WTC11 (cell line): ENCODE measurements at regions not wholly inside any gene's neighbourhood (a gene's known extent, or its start where the extent isn't known, plus 50 kb on each side); places are given as distances from the start of the nearest gene placed in this dataset.

Experiments used
- ATAC-seq: fragments of 200-7000 bp; cut with Tn5 transposase; 2 replicates; pipeline ENCODE4 v1.10.0; 2021; ENCODE audit warnings: mild to moderate bottlenecking, moderate library complexity
- CTCF ChIA-PET: fragments of 300-600 bp; sonication (Branson Sonifier 250); formaldehyde crosslinking; loops from one replicate; lab custom pipeline; 2021; ENCODE audit warnings: antibody characterized with exemption; lab: Charles Lee
- POLR2A ChIA-PET: fragments of 350-600 bp; sonication (Branson Sonifier 250); formaldehyde crosslinking; loops from one replicate; lab custom pipeline; 2021; ENCODE audit warnings: antibody characterized with exemption; lab: Charles Lee
- DNase-seq: peaks from one replicate; pipeline ENCODE4 v3.0.0; 2021; ENCODE audit warnings: low spot score
- H3K27ac Mint-ChIP-seq: 2 replicates; pipeline ENCODE4 v1.8.0; 2021; ENCODE audit warnings: mixed read lengths
- H3K27me3 Mint-ChIP-seq: 2 replicates; pipeline ENCODE4 v1.8.0; 2021; ENCODE audit warnings: low read depth, mild to moderate bottlenecking, moderate library complexity, mixed read lengths
- H3K36me3 Mint-ChIP-seq: 2 replicates; pipeline ENCODE4 v1.8.0; 2021; ENCODE audit warnings: mixed read lengths
- H3K4me1 Mint-ChIP-seq: 2 replicates; pipeline ENCODE4 v1.8.0; 2022; ENCODE audit warnings: mixed read lengths
- H3K4me3 Mint-ChIP-seq: 2 replicates; pipeline ENCODE4 v1.8.0; 2021; ENCODE audit warnings: mild to moderate bottlenecking, moderate library complexity, mixed read lengths
- H3K9me3 Mint-ChIP-seq: 2 replicates; pipeline ENCODE4 v1.8.0; 2021; ENCODE audit warnings: mixed read lengths
- CREB1 ChIP-seq: sonication (generic); formaldehyde crosslinking; IDR thresholded peaks from 2 replicates; pipeline ENCODE4 v1.8.0; 2023; ENCODE audit warnings: mild to moderate bottlenecking, missing genetic modification reagents
- CREM ChIP-seq: sonication (generic); formaldehyde crosslinking; IDR thresholded peaks from 2 replicates; pipeline ENCODE4 v1.8.1; 2022; ENCODE audit warnings: mild to moderate bottlenecking, missing genetic modification reagents, moderate library complexity
- ETV6 ChIP-seq: sonication (generic); formaldehyde crosslinking; IDR thresholded peaks from 2 replicates; pipeline ENCODE4 v1.8.1; 2022; ENCODE audit warnings: mild to moderate bottlenecking, missing genetic modification reagents
- HMGA2 ChIP-seq: fragments of 250-450 bp; sonication (Bioruptor Pico); IDR thresholded peaks from 2 replicates; pipeline ENCODE4 v1.4.0; 2021; ENCODE audit warnings: mild to moderate bottlenecking, moderate library complexity
- KAT7 ChIP-seq: sonication (generic); formaldehyde crosslinking; IDR thresholded peaks from 2 replicates; pipeline ENCODE4 v1.8.1; 2023; ENCODE audit warnings: missing genetic modification reagents, mild to moderate bottlenecking, borderline replicate concordance
- NFATC4 ChIP-seq: fragments of 250-450 bp; sonication (Bioruptor Pico); IDR thresholded peaks from 2 replicates; pipeline ENCODE4 v1.9.0; 2021; ENCODE audit warnings: mild to moderate bottlenecking
- RORB ChIP-seq: fragments of 250-450 bp; sonication (Bioruptor Pico); IDR thresholded peaks from 2 replicates; pipeline ENCODE4 v1.9.0; 2021; ENCODE audit warnings: mild to moderate bottlenecking
- SMAD4 ChIP-seq: sonication (generic); formaldehyde crosslinking; IDR thresholded peaks from 2 replicates; pipeline ENCODE4 v1.8.0; 2022; ENCODE audit warnings: mild to moderate bottlenecking, missing genetic modification reagents
- TEAD1 ChIP-seq: sonication (generic); formaldehyde crosslinking; IDR thresholded peaks from 2 replicates; pipeline ENCODE4 v1.8.0; 2022; ENCODE audit warnings: mild to moderate bottlenecking, missing genetic modification reagents
- TEAD4 ChIP-seq: sonication (generic); formaldehyde crosslinking; IDR thresholded peaks from 2 replicates; pipeline ENCODE4 v1.8.0; 2022; ENCODE audit warnings: mild to moderate bottlenecking, missing genetic modification reagents
- ZNF121 ChIP-seq: sonication (generic); formaldehyde crosslinking; IDR thresholded peaks from 2 replicates; pipeline ENCODE4 v1.8.0; 2023; ENCODE audit warnings: missing genetic modification reagents
- ZNF423 ChIP-seq: fragments of 250-450 bp; sonication (Bioruptor Pico); IDR thresholded peaks from 2 replicates; pipeline ENCODE4 v2.1.2; 2022; ENCODE audit warnings: mild to moderate bottlenecking, moderate library complexity
- TF ChIP-seq, protein P1 (sequence below): fragments of 250-450 bp; sonication (Bioruptor Pico); IDR thresholded peaks from 2 replicates; pipeline ENCODE4 v1.9.0; 2021; ENCODE audit warnings: moderate library complexity, mild to moderate bottlenecking, inconsistent platforms, borderline replicate concordance
- TF ChIP-seq, protein P2 (sequence below): sonication (generic); formaldehyde crosslinking; IDR thresholded peaks from 2 replicates; pipeline ENCODE4 v1.8.1; 2022; ENCODE audit warnings: low read depth, missing genetic modification reagents, borderline replicate concordance
- TF ChIP-seq, protein P3 (sequence below): sonication (generic); formaldehyde crosslinking; conservative IDR thresholded peaks from 2 replicates; pipeline ENCODE4 v1.8.1; 2022; ENCODE audit warnings: mild to moderate bottlenecking, missing genetic modification reagents
- TF ChIP-seq, protein P4 (sequence below): fragments of 250-450 bp; sonication (Bioruptor Pico); IDR thresholded peaks from 2 replicates; pipeline ENCODE4 v1.9.0; 2021; ENCODE audit warnings: mild to moderate bottlenecking
- TF ChIP-seq, protein P5 (sequence below): sonication (generic); formaldehyde crosslinking; IDR thresholded peaks from 2 replicates; pipeline ENCODE4 v1.8.0; 2023; ENCODE audit warnings: mild to moderate bottlenecking, missing genetic modification reagents
- TF ChIP-seq, protein P6 (sequence below): fragments of 250-450 bp; sonication (Bioruptor Pico); IDR thresholded peaks from 2 replicates; pipeline ENCODE4 v1.9.0; 2021; ENCODE audit warnings: mild to moderate bottlenecking, borderline replicate concordance
- TF ChIP-seq, protein P7 (sequence below): fragments of 200-600 bp; IDR thresholded peaks from 2 replicates; pipeline ENCODE4 v1.8.0; 2022; ENCODE audit warnings: antibody characterized with exemption

DNA sequence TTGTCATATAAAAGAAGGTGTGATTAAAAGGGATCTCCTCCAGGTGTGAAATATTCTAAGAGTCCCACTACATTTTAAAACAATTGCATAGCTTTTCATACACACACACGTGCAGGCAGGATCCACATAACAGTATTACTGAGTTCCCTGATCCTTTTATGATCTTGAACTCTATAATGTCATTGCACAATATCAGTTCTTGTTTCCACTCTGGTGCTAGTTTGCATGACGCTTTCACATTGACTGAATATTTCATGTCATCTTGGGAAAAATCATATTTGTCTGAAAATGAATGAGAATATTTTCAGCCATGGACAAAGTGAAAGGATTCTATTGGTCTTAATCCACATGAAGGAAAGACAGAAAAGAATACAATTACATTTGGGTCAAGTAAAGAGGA, 703.8 kb downstream of the CDH8 start:
- ATAC-seq, result no peak
- H3K9me3 Mint-ChIP-seq, result no peaks in the 10 kb centered on the region

More for the DNA sequence above, 703.8 kb downstream of the CDH8 start:
- ChIA-PET POLR2A (no interaction called here), CTCF (no interaction called here)
- H3K4me1 Mint-ChIP-seq, result peaks cover 5% of the 10 kb centered on the region
- H3K27me3 Mint-ChIP-seq, result no peaks in the 10 kb centered on the region
- no peak for TF ChIP-seq ETV6
- TF ChIP-seq CREM, result no peak
- TF ChIP-seq NFATC4 (CRISPR knock-in tag), result no peak
- TF ChIP-seq CREB1 (CRISPR knock-in tag), result no peak
- TF ChIP-seq KAT7 (CRISPR knock-in tag), result no peak
- TF ChIP-seq, protein P1, sequence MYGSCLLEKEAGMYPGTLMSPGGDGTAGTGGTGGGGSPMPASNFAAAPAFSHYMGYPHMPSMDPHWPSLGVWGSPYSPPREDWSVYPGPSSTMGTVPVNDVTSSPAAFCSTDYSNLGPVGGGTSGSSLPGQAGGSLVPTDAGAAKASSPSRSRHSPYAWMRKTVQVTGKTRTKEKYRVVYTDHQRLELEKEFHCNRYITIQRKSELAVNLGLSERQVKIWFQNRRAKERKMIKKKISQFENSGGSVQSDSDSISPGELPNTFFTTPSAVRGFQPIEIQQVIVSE (CRISPR knock-in tag), result no peak
- TF ChIP-seq, protein P2, sequence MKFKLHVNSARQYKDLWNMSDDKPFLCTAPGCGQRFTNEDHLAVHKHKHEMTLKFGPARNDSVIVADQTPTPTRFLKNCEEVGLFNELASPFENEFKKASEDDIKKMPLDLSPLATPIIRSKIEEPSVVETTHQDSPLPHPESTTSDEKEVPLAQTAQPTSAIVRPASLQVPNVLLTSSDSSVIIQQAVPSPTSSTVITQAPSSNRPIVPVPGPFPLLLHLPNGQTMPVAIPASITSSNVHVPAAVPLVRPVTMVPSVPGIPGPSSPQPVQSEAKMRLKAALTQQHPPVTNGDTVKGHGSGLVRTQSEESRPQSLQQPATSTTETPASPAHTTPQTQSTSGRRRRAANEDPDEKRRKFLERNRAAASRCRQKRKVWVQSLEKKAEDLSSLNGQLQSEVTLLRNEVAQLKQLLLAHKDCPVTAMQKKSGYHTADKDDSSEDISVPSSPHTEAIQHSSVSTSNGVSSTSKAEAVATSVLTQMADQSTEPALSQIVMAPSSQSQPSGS, result no peak
- TF ChIP-seq, protein P3, sequence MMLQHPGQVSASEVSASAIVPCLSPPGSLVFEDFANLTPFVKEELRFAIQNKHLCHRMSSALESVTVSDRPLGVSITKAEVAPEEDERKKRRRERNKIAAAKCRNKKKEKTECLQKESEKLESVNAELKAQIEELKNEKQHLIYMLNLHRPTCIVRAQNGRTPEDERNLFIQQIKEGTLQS (CRISPR knock-in tag), result no peak
- TF ChIP-seq, protein P4, sequence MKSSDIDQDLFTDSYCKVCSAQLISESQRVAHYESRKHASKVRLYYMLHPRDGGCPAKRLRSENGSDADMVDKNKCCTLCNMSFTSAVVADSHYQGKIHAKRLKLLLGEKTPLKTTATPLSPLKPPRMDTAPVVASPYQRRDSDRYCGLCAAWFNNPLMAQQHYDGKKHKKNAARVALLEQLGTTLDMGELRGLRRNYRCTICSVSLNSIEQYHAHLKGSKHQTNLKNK, result no peak
- no peak for TF ChIP-seq RORB (CRISPR knock-in tag)
- no peak for TF ChIP-seq TEAD1
- TF ChIP-seq, protein P5, sequence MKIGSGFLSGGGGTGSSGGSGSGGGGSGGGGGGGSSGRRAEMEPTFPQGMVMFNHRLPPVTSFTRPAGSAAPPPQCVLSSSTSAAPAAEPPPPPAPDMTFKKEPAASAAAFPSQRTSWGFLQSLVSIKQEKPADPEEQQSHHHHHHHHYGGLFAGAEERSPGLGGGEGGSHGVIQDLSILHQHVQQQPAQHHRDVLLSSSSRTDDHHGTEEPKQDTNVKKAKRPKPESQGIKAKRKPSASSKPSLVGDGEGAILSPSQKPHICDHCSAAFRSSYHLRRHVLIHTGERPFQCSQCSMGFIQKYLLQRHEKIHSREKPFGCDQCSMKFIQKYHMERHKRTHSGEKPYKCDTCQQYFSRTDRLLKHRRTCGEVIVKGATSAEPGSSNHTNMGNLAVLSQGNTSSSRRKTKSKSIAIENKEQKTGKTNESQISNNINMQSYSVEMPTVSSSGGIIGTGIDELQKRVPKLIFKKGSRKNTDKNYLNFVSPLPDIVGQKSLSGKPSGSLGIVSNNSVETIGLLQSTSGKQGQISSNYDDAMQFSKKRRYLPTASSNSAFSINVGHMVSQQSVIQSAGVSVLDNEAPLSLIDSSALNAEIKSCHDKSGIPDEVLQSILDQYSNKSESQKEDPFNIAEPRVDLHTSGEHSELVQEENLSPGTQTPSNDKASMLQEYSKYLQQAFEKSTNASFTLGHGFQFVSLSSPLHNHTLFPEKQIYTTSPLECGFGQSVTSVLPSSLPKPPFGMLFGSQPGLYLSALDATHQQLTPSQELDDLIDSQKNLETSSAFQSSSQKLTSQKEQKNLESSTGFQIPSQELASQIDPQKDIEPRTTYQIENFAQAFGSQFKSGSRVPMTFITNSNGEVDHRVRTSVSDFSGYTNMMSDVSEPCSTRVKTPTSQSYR (CRISPR knock-in tag), result no peak
- no peak for TF ChIP-seq TEAD4 (CRISPR knock-in tag)
- TF ChIP-seq, protein P6, sequence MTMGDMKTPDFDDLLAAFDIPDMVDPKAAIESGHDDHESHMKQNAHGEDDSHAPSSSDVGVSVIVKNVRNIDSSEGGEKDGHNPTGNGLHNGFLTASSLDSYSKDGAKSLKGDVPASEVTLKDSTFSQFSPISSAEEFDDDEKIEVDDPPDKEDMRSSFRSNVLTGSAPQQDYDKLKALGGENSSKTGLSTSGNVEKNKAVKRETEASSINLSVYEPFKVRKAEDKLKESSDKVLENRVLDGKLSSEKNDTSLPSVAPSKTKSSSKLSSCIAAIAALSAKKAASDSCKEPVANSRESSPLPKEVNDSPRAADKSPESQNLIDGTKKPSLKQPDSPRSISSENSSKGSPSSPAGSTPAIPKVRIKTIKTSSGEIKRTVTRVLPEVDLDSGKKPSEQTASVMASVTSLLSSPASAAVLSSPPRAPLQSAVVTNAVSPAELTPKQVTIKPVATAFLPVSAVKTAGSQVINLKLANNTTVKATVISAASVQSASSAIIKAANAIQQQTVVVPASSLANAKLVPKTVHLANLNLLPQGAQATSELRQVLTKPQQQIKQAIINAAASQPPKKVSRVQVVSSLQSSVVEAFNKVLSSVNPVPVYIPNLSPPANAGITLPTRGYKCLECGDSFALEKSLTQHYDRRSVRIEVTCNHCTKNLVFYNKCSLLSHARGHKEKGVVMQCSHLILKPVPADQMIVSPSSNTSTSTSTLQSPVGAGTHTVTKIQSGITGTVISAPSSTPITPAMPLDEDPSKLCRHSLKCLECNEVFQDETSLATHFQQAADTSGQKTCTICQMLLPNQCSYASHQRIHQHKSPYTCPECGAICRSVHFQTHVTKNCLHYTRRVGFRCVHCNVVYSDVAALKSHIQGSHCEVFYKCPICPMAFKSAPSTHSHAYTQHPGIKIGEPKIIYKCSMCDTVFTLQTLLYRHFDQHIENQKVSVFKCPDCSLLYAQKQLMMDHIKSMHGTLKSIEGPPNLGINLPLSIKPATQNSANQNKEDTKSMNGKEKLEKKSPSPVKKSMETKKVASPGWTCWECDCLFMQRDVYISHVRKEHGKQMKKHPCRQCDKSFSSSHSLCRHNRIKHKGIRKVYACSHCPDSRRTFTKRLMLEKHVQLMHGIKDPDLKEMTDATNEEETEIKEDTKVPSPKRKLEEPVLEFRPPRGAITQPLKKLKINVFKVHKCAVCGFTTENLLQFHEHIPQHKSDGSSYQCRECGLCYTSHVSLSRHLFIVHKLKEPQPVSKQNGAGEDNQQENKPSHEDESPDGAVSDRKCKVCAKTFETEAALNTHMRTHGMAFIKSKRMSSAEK, result no peak
- TF ChIP-seq HMGA2 (CRISPR knock-in tag), result no peak
- TF ChIP-seq, protein P7, sequence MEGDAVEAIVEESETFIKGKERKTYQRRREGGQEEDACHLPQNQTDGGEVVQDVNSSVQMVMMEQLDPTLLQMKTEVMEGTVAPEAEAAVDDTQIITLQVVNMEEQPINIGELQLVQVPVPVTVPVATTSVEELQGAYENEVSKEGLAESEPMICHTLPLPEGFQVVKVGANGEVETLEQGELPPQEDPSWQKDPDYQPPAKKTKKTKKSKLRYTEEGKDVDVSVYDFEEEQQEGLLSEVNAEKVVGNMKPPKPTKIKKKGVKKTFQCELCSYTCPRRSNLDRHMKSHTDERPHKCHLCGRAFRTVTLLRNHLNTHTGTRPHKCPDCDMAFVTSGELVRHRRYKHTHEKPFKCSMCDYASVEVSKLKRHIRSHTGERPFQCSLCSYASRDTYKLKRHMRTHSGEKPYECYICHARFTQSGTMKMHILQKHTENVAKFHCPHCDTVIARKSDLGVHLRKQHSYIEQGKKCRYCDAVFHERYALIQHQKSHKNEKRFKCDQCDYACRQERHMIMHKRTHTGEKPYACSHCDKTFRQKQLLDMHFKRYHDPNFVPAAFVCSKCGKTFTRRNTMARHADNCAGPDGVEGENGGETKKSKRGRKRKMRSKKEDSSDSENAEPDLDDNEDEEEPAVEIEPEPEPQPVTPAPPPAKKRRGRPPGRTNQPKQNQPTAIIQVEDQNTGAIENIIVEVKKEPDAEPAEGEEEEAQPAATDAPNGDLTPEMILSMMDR, result no peak
- no peak for TF ChIP-seq ZNF423
- no peak for TF ChIP-seq SMAD4 (CRISPR knock-in tag)
- TF ChIP-seq ZNF121 (CRISPR knock-in tag), result no peak
- no peak overlapping the region for H3K4me3 Mint-ChIP-seq
- DNase-seq, result no peak
- no peak overlapping the region for H3K27ac Mint-ChIP-seq
- no peaks in the 10 kb centered on the region for H3K36me3 Mint-ChIP-seq
